ENCODE measurements at regions not wholly inside any gene's neighbourhood (a gene's known extent, or its start where the extent isn't known, plus 50 kb on each side); places are given as distances from the start of the nearest gene placed in this dataset.
"Not testable (repeated sequence)": the region's sequence is repeated elsewhere in the genome, so short reads cannot be mapped to it uniquely, and the experiment has no call there.

DNA sequence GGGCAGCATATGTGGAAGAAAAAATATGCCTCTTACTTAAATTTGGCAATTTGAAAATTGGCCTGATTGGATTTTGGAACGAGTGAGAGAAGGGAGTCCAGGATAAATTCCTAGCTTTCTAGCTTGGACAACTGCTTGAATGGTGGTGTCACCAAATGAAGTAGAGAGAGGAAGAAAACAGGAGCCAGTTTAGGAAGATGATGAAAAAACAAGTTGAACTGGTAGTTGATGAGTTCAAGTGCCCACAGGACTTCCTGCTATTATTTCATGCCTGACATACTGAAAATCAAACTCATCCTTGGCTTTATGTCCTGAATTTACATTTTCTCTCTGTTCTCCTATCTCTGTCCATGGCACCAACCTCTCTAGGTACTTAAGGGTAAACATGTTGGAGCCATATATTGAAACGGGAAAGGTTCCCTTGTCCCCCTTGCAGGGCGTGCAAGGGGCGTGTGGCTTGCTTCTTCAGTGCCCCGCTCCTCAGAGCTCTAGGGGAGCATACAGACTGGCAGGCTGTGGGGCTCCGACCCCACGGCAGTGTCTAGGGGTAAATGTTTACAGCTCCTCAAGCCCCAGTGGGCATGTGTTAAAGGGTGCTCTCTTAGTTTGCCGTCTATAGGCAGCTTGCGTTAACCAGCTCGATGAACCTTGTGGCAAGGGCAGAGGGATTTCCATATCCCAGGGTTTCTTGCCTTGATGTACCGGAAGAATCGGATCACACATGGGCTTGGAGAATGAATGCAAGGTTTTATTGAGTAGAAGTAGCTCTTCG, 250.7 kb upstream of the PGRMC2 start:
- H3K36me3 Mint-ChIP-seq (ENCODE audit: low read depth) = no peaks in the 10 kb centered on the region
- intact Hi-C loops (cut with micrococcal nuclease) = no loop called here
- H3K4me1 Mint-ChIP-seq (ENCODE audit: low read depth) = no peaks in the 10 kb centered on the region
- no peak overlapping the region for H3K4me3 Mint-ChIP-seq
- no peaks in the 10 kb centered on the region for H3K9me3 Mint-ChIP-seq
- H3K27ac Mint-ChIP-seq = no peak overlapping the region
- H3K27me3 Mint-ChIP-seq (ENCODE audit: insufficient read depth) = peaks cover 7% of the 10 kb centered on the region
- no peak for DNase-seq (ENCODE audit: low spot score)

DNA sequence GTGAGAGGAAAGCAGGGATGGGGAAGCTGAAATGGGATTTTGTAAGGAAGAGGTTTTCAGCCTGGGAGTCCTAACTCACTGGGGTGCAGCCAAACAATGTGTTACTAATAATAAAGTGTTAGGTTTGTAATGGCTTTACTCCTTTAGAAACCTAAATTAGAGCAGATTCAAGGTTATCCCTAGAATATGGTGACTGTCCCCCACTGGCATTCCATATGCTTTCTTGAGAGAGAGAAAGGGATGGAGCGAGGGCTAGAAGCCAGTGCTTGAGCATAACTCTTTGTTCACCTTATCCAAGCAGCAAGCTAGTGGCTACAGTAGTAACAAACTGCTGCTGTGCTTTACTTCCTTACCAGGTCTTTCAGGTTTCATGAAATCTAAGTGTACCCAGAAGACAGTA, 249.1 kb upstream of the PGRMC2 start:
- Mint-ChIP-seq H3K27me3 (ENCODE audit: insufficient read depth) (peaks cover 7% of the 10 kb centered on the region), H3K4me3 (no peak overlapping the region), H3K36me3 (ENCODE audit: low read depth) (no peaks in the 10 kb centered on the region), H3K9me3 (no peaks in the 10 kb centered on the region), H3K4me1 (ENCODE audit: low read depth) (no peaks in the 10 kb centered on the region), H3K27ac (no peak overlapping the region)
- intact Hi-C loops (cut with micrococcal nuclease) = no loop called here
- DNase-seq (ENCODE audit: low spot score) = no peak

DNA sequence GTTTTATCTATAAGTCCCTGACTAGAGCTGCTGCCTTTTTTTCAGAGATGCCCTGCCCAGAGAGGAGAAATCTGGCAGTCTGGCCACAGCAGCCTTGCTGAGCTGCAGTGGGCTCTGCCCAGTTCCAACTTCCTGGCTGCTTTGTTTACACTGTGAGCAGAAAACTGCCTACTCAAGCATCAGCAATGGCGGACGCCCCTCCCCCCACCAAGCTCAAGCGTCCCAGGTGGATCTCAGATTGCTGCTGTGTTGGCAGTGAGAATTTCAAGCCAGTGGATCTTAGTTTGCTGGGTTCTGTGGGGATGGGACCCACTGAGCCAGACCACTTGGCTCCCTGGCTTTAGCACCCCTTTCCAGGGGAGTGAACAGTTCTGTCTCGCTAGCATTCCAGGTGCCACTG, 247.9 kb upstream of the PGRMC2 start:
- H3K4me1 Mint-ChIP-seq (ENCODE audit: low read depth); H3K27ac Mint-ChIP-seq; H3K36me3 Mint-ChIP-seq (ENCODE audit: low read depth); DNase-seq (ENCODE audit: low spot score); H3K27me3 Mint-ChIP-seq (ENCODE audit: insufficient read depth); H3K9me3 Mint-ChIP-seq; H3K4me3 Mint-ChIP-seq; intact Hi-C loops (cut with micrococcal nuclease): not testable (repeated sequence)

DNA sequence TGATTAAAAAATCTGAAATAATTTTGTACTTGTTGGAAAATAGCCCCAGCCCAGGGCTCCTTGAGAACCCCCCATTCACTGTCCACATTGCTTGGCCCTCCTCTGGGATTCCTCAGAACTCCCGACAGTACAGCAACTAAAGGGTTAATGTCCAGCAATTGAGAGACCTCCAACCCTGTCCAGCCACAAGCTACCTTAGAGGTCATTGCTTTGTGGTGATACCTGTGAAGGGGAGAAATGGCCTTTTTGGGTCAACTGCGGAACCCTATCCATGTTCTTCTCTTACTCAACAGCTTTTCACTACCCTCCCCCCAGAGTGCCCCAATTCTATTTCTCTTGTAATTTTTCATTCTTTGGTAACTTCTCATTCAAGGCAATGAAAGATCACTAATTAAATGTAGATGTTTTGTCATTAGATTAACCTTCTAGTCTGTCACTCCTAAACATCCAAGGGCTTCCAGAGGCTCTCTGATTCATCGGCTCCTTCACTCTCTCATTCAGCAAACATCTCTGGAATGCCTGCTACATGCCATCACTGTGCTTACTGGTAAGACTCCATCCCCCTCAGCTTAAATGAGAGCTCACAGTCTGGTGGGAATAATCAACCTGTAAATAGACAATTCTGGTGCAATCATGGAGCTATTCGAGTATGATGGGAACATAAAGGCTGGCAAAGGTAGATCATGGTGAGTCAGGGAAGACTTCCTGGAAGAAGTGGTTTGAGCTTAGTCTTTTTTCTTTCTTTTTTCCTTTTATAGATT, 241.4 kb upstream of the PGRMC2 start:
- Mint-ChIP-seq H3K4me1 (ENCODE audit: low read depth) (peaks cover 8% of the 10 kb centered on the region), H3K27ac (no peak overlapping the region), H3K27me3 (ENCODE audit: insufficient read depth) (peaks cover 3% of the 10 kb centered on the region), H3K9me3 (no peaks in the 10 kb centered on the region), H3K4me3 (no peak overlapping the region), H3K36me3 (ENCODE audit: low read depth) (no peaks in the 10 kb centered on the region)
- intact Hi-C loops (cut with micrococcal nuclease) = no loop called here
- DNase-seq (ENCODE audit: low spot score) = no peak

DNA sequence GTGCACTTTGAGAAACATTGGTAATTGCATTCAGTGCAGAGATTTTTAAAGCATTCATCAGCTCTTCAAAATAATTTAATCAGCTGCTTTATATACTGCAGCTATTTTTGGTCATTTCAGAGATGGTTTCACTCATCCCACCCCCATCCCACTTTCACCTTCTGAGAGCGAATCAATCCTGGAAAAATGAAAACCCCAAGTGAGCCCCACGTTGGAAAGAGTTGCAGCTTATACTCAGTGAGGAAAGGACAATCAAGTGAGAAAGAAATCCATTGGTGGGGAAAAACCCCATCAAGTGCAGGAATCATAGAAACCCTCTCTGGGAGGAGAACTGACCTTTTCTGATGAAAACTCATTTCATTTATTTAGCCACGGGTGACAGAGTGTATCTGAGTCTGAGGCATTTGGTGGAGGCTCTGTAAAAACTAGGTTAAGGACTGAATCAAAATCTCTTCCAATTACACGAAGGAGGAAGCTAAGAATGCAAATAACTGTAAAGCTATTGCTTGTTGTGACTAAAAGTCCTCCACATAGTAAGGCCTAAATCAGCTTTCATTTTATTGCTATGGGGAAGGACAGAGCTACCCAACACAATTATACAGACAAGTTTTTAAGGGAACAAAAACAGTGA, 240.4 kb upstream of the PGRMC2 start:
- Mint-ChIP-seq H3K27ac (no peak overlapping the region), H3K4me1 (ENCODE audit: low read depth) (peaks cover 8% of the 10 kb centered on the region), H3K4me3 (no peak overlapping the region), H3K9me3 (no peaks in the 10 kb centered on the region), H3K36me3 (ENCODE audit: low read depth) (no peaks in the 10 kb centered on the region), H3K27me3 (ENCODE audit: insufficient read depth) (peaks cover 3% of the 10 kb centered on the region)
- no peak for DNase-seq (ENCODE audit: low spot score)
- intact Hi-C loops (cut with micrococcal nuclease) = no loop called here

DNA sequence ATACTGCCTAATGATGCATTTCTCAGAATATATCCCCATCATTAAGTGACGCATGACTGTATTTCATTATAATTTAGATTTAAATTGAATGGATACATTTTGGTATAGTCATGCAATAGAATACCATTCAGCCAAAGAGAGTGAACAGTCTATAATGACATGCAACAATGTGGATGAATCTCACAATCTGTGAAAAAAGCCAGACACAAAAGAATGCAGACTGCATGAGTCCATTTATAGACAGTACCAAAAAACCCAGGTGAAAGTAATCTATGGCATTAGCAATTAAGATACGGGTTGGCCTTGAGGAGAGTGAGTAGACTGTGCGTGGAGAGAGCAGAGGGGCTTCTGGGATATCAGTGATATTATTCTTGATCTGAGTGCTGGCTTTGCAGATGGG, 239.7 kb upstream of the PGRMC2 start:
- no peaks in the 10 kb centered on the region for H3K36me3 Mint-ChIP-seq (ENCODE audit: low read depth)
- no peak for DNase-seq (ENCODE audit: low spot score)
- H3K9me3 Mint-ChIP-seq = no peaks in the 10 kb centered on the region
- intact Hi-C loops (cut with micrococcal nuclease) = no loop called here
- H3K4me1 Mint-ChIP-seq (ENCODE audit: low read depth) = peaks cover 8% of the 10 kb centered on the region
- H3K27me3 Mint-ChIP-seq (ENCODE audit: insufficient read depth) = peaks cover 3% of the 10 kb centered on the region
- no peak overlapping the region for H3K4me3 Mint-ChIP-seq
- no peak overlapping the region for H3K27ac Mint-ChIP-seq

DNA sequence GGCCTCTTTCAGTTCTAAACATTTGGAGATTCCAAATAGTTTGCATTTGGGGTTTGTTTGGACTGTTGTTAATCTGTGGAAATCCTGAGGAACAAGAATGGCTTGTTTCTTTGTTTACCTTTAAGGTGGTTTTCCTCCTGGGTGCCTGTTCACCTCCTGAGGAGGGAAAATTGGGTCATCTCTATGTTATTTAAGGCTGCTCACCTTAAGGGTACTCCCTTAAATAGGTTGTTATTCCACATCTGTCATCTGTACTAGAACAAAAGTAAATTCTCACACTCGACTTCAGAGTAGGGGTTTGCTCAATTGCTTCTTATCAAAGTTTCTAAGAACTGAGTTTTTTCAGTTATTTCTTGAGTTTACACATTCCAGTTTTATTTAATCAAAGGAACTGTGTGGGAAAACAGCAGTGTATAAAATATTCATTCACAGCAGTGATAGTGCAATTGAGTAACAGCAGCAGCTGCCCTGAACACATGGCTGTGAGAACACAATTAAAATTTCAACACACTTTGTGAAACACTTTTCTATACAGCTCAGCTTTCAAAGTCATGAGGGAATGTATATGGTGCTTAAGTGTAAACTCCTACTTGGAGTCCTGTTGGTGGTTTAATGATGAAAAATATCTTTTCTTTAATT, 238.5 kb upstream of the PGRMC2 start:
- Mint-ChIP-seq H3K9me3 (no peaks in the 10 kb centered on the region), H3K4me3 (no peak overlapping the region), H3K36me3 (ENCODE audit: low read depth) (no peaks in the 10 kb centered on the region), H3K27ac (no peak overlapping the region), H3K4me1 (ENCODE audit: low read depth) (peaks cover 8% of the 10 kb centered on the region), H3K27me3 (ENCODE audit: insufficient read depth) (peaks cover 8% of the 10 kb centered on the region)
- intact Hi-C loops (cut with micrococcal nuclease) = no loop called here
- no peak for DNase-seq (ENCODE audit: low spot score)

DNA sequence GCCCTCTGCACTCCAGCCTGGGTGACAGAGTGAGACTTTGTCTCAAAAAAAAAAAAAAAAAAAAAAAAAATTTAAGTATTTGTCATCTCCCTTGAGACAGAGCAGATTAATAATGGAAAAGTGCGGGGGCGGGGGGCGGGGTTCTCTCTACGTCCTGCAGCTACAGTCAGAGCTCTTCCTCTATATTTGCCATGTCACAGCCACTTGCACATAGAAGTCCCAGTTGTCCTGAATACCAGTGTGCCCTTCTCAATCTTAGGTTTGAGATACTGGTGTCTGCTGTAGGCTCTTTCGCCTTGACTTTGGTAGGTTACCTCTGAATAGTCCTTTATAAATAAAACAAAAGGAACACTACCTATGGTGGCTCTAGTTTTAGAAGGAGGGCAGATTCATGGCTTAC, 237.8 kb upstream of the PGRMC2 start:
- intact Hi-C loops (cut with micrococcal nuclease) = no loop called here
- Mint-ChIP-seq H3K9me3 (no peaks in the 10 kb centered on the region), H3K27me3 (ENCODE audit: insufficient read depth) (peaks cover 8% of the 10 kb centered on the region), H3K4me1 (ENCODE audit: low read depth) (peaks cover 8% of the 10 kb centered on the region), H3K36me3 (ENCODE audit: low read depth) (no peaks in the 10 kb centered on the region), H3K27ac (no peak overlapping the region), H3K4me3 (no peak overlapping the region)
- no peak for DNase-seq (ENCODE audit: low spot score)

DNA sequence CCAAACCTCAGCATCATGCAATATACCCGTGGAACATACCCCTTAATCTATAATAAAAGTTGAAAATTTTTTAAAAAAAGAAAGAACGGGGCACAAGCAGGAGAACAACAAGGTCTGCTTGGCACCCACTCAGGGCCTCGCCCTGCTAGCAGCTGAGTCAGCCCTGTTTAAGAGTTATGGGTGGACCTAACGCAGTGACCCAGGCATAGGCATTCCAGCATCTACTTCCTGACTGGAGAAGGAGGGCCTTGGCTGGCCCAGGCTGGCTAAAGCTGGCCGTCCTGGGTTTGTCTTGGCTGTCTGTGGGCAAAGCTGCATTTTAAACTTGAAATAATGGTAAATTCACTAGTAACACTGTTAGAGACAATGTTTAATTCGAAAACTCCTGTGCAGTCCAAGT, 236.7 kb upstream of the PGRMC2 start:
- H3K27me3 Mint-ChIP-seq (ENCODE audit: insufficient read depth) = peaks cover 5% of the 10 kb centered on the region
- intact Hi-C loops (cut with micrococcal nuclease) = no loop called here

DNA sequence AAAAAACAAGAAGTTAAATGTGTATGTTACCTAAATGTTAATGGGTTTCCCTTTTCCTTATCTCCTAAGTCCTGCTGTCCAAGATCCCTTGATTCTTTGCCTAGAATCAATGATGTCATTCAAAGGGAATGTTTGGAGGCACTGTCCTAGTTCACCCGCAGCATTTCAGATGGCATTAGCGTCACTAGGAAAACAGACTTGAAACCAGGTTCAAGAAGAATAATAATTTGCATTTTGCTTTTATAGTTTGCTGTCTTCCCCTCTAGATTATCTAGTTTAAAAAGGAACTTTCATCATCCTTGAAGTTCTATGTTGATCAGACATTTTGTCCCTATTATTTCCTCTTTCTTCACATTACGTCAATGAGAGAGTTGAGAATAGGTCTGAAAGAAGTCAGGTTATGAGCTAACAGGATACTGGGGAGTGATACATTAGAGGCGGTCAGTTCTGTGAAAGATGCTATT, 234.1 kb upstream of the PGRMC2 start:
- Mint-ChIP-seq H3K27me3 (ENCODE audit: insufficient read depth) (peaks cover 5% of the 10 kb centered on the region), H3K27ac (no peak overlapping the region), H3K36me3 (ENCODE audit: low read depth) (no peaks in the 10 kb centered on the region), H3K9me3 (no peaks in the 10 kb centered on the region), H3K4me3 (no peak overlapping the region), H3K4me1 (ENCODE audit: low read depth) (peaks cover 19% of the 10 kb centered on the region)
- intact Hi-C loops (cut with micrococcal nuclease) = no loop called here
- no peak for DNase-seq (ENCODE audit: low spot score)

More for the DNA sequence above, 236.7 kb upstream of the PGRMC2 start:
- H3K4me1 Mint-ChIP-seq (ENCODE audit: low read depth) = peaks cover 8% of the 10 kb centered on the region
- H3K27ac Mint-ChIP-seq = no peak overlapping the region
- no peak for DNase-seq (ENCODE audit: low spot score)
- no peaks in the 10 kb centered on the region for H3K9me3 Mint-ChIP-seq
- no peak overlapping the region for H3K4me3 Mint-ChIP-seq
- no peaks in the 10 kb centered on the region for H3K36me3 Mint-ChIP-seq (ENCODE audit: low read depth)

DNA sequence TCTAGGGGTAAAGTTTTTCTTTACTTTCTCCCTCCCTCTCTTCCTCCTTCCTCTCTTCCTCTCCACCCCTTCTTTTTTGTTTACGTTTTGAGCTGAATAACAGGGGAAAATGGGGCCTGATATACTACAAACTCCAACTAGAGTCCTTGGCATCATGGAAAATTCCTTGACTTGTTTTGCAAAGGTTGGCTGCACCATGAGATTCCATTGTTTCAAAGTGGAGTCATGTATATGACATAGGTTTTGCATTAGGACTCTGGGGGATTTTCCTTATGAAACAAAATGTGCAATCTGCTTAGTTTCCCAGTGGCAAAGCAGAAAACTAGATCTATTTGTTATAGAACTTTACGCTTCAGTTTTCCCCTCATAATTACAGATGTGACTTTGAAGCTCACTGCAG, 233.5 kb upstream of the PGRMC2 start:
- Mint-ChIP-seq H3K27me3 (ENCODE audit: insufficient read depth) (peaks cover 5% of the 10 kb centered on the region), H3K9me3 (no peaks in the 10 kb centered on the region), H3K4me3 (no peak overlapping the region), H3K36me3 (ENCODE audit: low read depth) (no peaks in the 10 kb centered on the region), H3K4me1 (ENCODE audit: low read depth) (peaks cover 19% of the 10 kb centered on the region), H3K27ac (no peak overlapping the region)
- DNase-seq (ENCODE audit: low spot score) = no peak
- intact Hi-C loops (cut with micrococcal nuclease) = no loop called here

DNA sequence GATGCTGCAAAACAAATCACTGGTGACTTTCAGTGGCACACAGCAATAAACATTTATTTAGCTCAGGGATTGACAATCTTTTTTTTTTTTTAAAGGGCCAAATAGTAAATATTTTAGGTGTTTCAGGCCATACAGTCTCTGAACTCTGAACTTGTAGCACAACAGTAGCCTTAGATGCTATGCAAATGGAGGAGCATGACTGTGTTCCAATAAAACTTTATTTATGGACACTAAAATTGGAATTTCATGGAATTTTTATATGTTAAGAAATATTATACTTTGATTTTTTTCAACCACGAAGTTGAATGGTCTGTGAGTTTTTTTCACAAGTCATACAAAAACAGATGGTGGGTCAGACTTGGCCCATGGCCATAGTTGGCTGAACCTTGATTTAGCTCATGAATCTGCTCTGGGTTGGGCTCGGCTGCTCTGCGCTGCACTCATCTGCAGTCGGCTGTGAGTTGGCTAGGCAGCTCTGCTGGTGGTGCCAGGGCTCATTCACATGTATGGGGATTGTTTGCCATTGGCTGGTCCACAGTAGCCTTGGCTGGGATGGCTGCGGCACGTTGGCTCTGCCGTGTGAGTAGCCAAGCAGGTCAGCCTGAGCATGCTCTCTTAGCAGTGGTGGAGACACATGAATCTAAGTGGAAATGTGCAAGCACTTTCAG, 231.7 kb upstream of the PGRMC2 start:
- Mint-ChIP-seq H3K27me3 (ENCODE audit: insufficient read depth) (peaks cover 5% of the 10 kb centered on the region), H3K9me3 (peaks cover 5% of the 10 kb centered on the region), H3K27ac (no peak overlapping the region), H3K4me3 (no peak overlapping the region), H3K4me1 (ENCODE audit: low read depth) (peaks cover 15% of the 10 kb centered on the region), H3K36me3 (ENCODE audit: low read depth) (peaks cover 3% of the 10 kb centered on the region)
- no peak for DNase-seq (ENCODE audit: low spot score)
- intact Hi-C loops (cut with micrococcal nuclease) = loop anchor here (5.0 to 10.0 kb wide), 3 partner anchors 33 to 293 kb away; partner anchors contain the start of gene PGRMC2

Measured in activated T-helper 1 cell treated with anti-CD3 and anti-CD28 coated beads, Interleukin-12 subunit alpha, Interleukin-12 subunit beta, Interleukin-2, Interleukin-4 antibody, amounts not matched to agents 30 ng/mL and 10 ng/mL and 1 ng/mL, durations not matched to agents 14 hours and 24 hours and 36 hours (primary cell).